ENCODE measurements at regions not wholly inside any gene's neighbourhood (a gene's known extent, or its start where the extent isn't known, plus 50 kb on each side); places are given as distances from the start of the nearest gene placed in this dataset.

DNA sequence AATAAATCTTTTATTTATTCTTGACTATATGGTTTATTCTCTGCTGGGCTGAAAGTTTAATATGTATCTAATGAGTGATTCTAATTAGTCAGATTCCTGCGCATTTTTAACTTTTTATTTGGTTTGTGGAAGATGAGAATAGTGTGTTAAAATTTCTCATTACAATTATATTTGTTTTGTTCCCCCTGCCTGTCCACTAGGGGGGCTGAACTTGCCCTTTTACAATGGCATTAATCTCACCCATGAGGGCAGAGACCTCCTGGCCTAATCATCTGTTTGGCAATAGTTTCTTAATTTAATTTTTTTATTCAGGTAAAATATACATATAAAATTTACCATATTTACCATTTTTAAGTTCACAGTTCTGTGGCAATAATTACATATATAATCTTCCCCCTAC is 278.5 kb upstream of the NPY start:
- Histone ChIP-seq H2AFZ (ENCODE audit: low read depth, low read length) (no peak overlapping the region), H3K9me3 (ENCODE audit: insufficient read depth, low read length, severe bottlenecking) (no peaks in the 10 kb centered on the region), H3K27ac (ENCODE audit: low read length) (no peak overlapping the region), H3K4me1 (ENCODE audit: insufficient read depth, low read length) (no peaks in the 10 kb centered on the region), H3K79me2 (ENCODE audit: insufficient read depth, low read length) (no peaks in the 10 kb centered on the region), H3K9ac (ENCODE audit: low read depth, low read length) (no peak overlapping the region), H3K4me3 (ENCODE audit: low read depth in 1 of 2, low read length in 2 of 2) (no peak overlapping the region), H4K20me1 (ENCODE audit: insufficient read depth, low read length) (no peaks in the 10 kb centered on the region), H3K27me3 (ENCODE audit: insufficient read depth, low read length, poor library complexity) (no peaks in the 10 kb centered on the region), H3K36me3 (ENCODE audit: insufficient read depth, low read length) (no peaks in the 10 kb centered on the region), H3K4me2 (ENCODE audit: insufficient read depth, low read length) (no peak overlapping the region)
- ATAC-seq (ENCODE audit: insufficient read depth, low read depth) (no peak), DNase-seq (no peak)
- TF ChIP-seq, protein P1, sequence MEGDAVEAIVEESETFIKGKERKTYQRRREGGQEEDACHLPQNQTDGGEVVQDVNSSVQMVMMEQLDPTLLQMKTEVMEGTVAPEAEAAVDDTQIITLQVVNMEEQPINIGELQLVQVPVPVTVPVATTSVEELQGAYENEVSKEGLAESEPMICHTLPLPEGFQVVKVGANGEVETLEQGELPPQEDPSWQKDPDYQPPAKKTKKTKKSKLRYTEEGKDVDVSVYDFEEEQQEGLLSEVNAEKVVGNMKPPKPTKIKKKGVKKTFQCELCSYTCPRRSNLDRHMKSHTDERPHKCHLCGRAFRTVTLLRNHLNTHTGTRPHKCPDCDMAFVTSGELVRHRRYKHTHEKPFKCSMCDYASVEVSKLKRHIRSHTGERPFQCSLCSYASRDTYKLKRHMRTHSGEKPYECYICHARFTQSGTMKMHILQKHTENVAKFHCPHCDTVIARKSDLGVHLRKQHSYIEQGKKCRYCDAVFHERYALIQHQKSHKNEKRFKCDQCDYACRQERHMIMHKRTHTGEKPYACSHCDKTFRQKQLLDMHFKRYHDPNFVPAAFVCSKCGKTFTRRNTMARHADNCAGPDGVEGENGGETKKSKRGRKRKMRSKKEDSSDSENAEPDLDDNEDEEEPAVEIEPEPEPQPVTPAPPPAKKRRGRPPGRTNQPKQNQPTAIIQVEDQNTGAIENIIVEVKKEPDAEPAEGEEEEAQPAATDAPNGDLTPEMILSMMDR (IDR thresholded peaks at IDR 0.05; ENCODE audit: borderline replicate concordance, extremely low read depth, low read length, poor library complexity, severe bottlenecking) = no peak
- TF ChIP-seq EZH2 (IDR thresholded peaks at IDR 0.05; ENCODE audit: borderline replicate concordance, low read depth, low read length, severe bottlenecking) = no peak

DNA sequence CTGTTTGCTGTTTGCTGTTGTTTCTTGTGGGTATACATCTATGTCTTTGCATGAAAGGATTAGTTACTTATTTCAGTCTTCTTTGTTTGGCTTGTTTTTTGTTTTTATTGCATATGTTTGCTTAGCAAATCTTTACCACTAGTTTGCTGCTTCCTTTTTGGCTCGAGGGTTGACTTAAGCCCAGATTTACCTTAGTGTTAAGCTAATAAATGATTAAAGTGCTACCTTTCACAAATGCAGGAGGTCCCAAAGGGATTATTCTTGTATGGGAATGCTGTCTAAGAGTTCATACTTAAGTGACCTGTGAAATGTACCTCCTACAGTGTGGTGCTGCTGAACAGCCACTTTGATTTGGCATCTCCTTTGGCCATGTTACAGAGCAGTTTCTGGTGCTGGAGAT is 273.5 kb upstream of the NPY start:
- no peaks in the 10 kb centered on the region for H3K9me3 ChIP-seq (ENCODE audit: insufficient read depth, low read length, severe bottlenecking)
- DNase-seq (no peak), ATAC-seq (ENCODE audit: insufficient read depth, low read depth) (no peak)
- no peak overlapping the region for H3K9ac ChIP-seq (ENCODE audit: low read depth, low read length)
- H3K79me2 ChIP-seq (ENCODE audit: insufficient read depth, low read length) = no peaks in the 10 kb centered on the region
- H2AFZ ChIP-seq (ENCODE audit: low read depth, low read length) = no peak overlapping the region
- H3K4me1 ChIP-seq (ENCODE audit: insufficient read depth, low read length) = no peaks in the 10 kb centered on the region
- no peak overlapping the region for H3K4me2 ChIP-seq (ENCODE audit: insufficient read depth, low read length)
- H4K20me1 ChIP-seq (ENCODE audit: insufficient read depth, low read length) = no peaks in the 10 kb centered on the region
- no peak overlapping the region for H3K4me3 ChIP-seq (ENCODE audit: low read depth in 1 of 2, low read length in 2 of 2)
- H3K27me3 ChIP-seq (ENCODE audit: insufficient read depth, low read length, poor library complexity) = no peaks in the 10 kb centered on the region
- TF ChIP-seq, protein P1 (IDR thresholded peaks at IDR 0.05; ENCODE audit: borderline replicate concordance, extremely low read depth, low read length, poor library complexity, severe bottlenecking) = no peak
- no peak for TF ChIP-seq EZH2 (IDR thresholded peaks at IDR 0.05; ENCODE audit: borderline replicate concordance, low read depth, low read length, severe bottlenecking)
- H3K36me3 ChIP-seq (ENCODE audit: insufficient read depth, low read length) = no peaks in the 10 kb centered on the region
- no peak overlapping the region for H3K27ac ChIP-seq (ENCODE audit: low read length)

DNA sequence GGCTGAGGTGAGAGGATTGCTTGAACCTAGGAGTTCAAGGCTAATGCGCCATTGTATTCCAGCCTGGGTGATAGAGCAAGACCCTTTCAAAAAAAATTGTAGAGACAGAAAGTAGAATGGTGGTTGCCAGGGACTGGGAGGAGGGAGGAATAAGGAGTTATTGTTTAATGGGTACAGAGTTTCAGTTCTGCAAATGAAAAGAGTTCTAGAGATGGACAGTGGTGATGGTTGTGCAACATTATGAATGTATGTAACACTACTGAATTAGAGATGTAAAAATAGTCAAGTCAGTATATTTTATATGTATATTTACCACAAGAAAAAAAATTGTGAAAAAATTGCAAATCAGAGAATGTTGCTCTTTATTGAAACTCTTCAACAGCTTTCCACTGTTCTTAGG is 266.5 kb upstream of the NPY start:
- H3K4me2 ChIP-seq (ENCODE audit: insufficient read depth, low read length) = no peak overlapping the region
- H3K79me2 ChIP-seq (ENCODE audit: insufficient read depth, low read length) = no peaks in the 10 kb centered on the region
- no peak for TF ChIP-seq EZH2 (IDR thresholded peaks at IDR 0.05; ENCODE audit: borderline replicate concordance, low read depth, low read length, severe bottlenecking)
- TF ChIP-seq, protein P1 (IDR thresholded peaks at IDR 0.05; ENCODE audit: borderline replicate concordance, extremely low read depth, low read length, poor library complexity, severe bottlenecking) = no peak
- H2AFZ ChIP-seq (ENCODE audit: low read depth, low read length) = no peak overlapping the region
- no peak overlapping the region for H3K9ac ChIP-seq (ENCODE audit: low read depth, low read length)
- H4K20me1 ChIP-seq (ENCODE audit: insufficient read depth, low read length) = no peaks in the 10 kb centered on the region
- ATAC-seq (ENCODE audit: insufficient read depth, low read depth) (no peak), DNase-seq (no peak)
- H3K36me3 ChIP-seq (ENCODE audit: insufficient read depth, low read length) = no peaks in the 10 kb centered on the region
- H3K27me3 ChIP-seq (ENCODE audit: insufficient read depth, low read length, poor library complexity) = no peaks in the 10 kb centered on the region
- no peaks in the 10 kb centered on the region for H3K4me1 ChIP-seq (ENCODE audit: insufficient read depth, low read length)
- H3K27ac ChIP-seq (ENCODE audit: low read length) = no peak overlapping the region
- no peak overlapping the region for H3K4me3 ChIP-seq (ENCODE audit: low read depth in 1 of 2, low read length in 2 of 2)
- H3K9me3 ChIP-seq (ENCODE audit: insufficient read depth, low read length, severe bottlenecking) = no peaks in the 10 kb centered on the region

DNA sequence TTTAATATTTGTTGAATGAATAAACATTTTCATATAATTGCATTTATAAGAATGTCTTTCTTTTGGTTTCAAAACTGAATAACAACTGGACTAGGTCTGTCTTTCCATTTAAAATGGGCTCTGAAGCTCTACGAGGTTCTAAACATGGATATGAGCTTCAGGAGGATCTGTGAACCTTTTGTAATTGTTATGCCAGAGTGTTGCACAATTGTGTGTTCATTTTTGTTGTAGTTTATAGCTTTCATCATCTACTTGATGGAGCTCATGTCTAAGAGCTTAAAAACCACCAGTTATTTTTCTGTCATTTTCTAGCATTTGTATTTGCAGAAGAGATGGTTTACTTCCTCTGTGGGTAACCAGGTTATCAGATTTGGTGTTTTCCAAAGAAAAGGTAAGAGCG is 265.7 kb upstream of the NPY start:
- no peaks in the 10 kb centered on the region for H3K36me3 ChIP-seq (ENCODE audit: insufficient read depth, low read length)
- H4K20me1 ChIP-seq (ENCODE audit: insufficient read depth, low read length) = no peaks in the 10 kb centered on the region
- H3K27me3 ChIP-seq (ENCODE audit: insufficient read depth, low read length, poor library complexity) = no peaks in the 10 kb centered on the region
- ATAC-seq (ENCODE audit: insufficient read depth, low read depth) (no peak), DNase-seq (no peak)
- no peak overlapping the region for H3K27ac ChIP-seq (ENCODE audit: low read length)
- H3K4me2 ChIP-seq (ENCODE audit: insufficient read depth, low read length) = no peak overlapping the region
- H2AFZ ChIP-seq (ENCODE audit: low read depth, low read length) = no peak overlapping the region
- no peaks in the 10 kb centered on the region for H3K4me1 ChIP-seq (ENCODE audit: insufficient read depth, low read length)
- no peaks in the 10 kb centered on the region for H3K9me3 ChIP-seq (ENCODE audit: insufficient read depth, low read length, severe bottlenecking)
- TF ChIP-seq, protein P1 (IDR thresholded peaks at IDR 0.05; ENCODE audit: borderline replicate concordance, extremely low read depth, low read length, poor library complexity, severe bottlenecking) = no peak
- TF ChIP-seq EZH2 (IDR thresholded peaks at IDR 0.05; ENCODE audit: borderline replicate concordance, low read depth, low read length, severe bottlenecking) = no peak
- H3K4me3 ChIP-seq (ENCODE audit: low read depth in 1 of 2, low read length in 2 of 2) = no peak overlapping the region
- no peaks in the 10 kb centered on the region for H3K79me2 ChIP-seq (ENCODE audit: insufficient read depth, low read length)
- H3K9ac ChIP-seq (ENCODE audit: low read depth, low read length) = no peak overlapping the region

Measured in DND-41 (cell line).